ENCODE measurements at regions not wholly inside any gene's neighbourhood (a gene's known extent, or its start where the extent isn't known, plus 50 kb on each side); places are given as distances from the start of the nearest gene placed in this dataset.

DNA sequence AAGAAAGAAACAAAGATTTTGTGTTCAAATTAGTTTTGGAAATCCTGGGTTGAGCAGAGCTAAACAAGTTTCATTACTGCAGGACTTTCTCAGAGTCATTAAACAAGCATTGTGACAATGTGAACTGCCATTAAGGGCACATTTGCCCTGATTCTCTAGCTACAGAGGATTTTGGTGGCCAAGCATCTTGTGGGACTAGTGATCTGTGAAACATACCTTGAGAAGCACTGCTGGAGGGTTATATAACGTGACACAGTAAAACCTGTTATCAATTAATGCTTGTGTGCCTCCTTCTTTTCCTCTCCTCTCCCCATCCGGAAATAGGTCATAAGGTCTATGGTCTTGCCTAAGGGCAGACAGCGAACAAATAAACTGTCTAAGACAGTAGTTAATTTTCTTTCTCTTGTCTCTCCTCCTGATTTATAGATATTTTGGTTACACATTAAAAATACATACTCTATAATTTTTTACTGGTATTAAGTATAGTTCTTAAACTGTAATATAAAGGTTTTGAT lies 167.3 kb upstream of the NANOGP8 start:
- Histone ChIP-seq H2BK5ac (ENCODE audit: low read depth, low read length, poor library complexity, severe bottlenecking) (no peak overlapping the region), H2AK9ac (replicated peaks; ENCODE audit: low read depth, low read length, poor library complexity) (no peak overlapping the region), H4K91ac (ENCODE audit: insufficient read depth, low read depth, low read length) (no peak overlapping the region), H3K4me1 (ENCODE audit: control insufficient read depth, insufficient read depth, low read length) (peaks cover 3% of the 10 kb centered on the region), H3K9me3 (ENCODE audit: control insufficient read depth, insufficient read depth, low read length) (no peaks in the 10 kb centered on the region), H4K8ac (ENCODE audit: low read depth in 2 of 2, low read length in 2 of 2) (no peak overlapping the region), H3K14ac (replicated peaks; ENCODE audit: low read depth, low read length) (no peak overlapping the region), H3K18ac (ENCODE audit: low read depth, low read length) (no peak overlapping the region), H3K56ac (ENCODE audit: extremely low read depth, insufficient read depth, low read length) (no peak overlapping the region), H2BK20ac (ENCODE audit: low read depth, low read length) (no peak overlapping the region), H3K79me1 (ENCODE audit: low read depth in 1 of 2, low read length in 2 of 2) (no peaks in the 10 kb centered on the region), H2AK5ac (ENCODE audit: low read depth, low read length) (no peak overlapping the region), H2BK15ac (ENCODE audit: low read depth, low read length) (no peak overlapping the region), H3K9ac (ENCODE audit: low read depth, low read length) (no peak overlapping the region), H3K9me1 (ENCODE audit: insufficient read depth, low read length) (no peaks in the 10 kb centered on the region), H3K36me3 (ENCODE audit: control insufficient read depth, insufficient read depth, low read length) (no peaks in the 10 kb centered on the region), H4K5ac (ENCODE audit: low read depth, low read length) (no peak overlapping the region), H3K27me3 (ENCODE audit: control insufficient read depth, insufficient read depth, low read length) (no peaks in the 10 kb centered on the region), H3K4me3 (ENCODE audit: insufficient read depth, low read depth, low read length) (no peak overlapping the region), H2AFZ (replicated peaks; ENCODE audit: low read length, poor library complexity) (no peak overlapping the region), H3K4ac (ENCODE audit: low read depth, low read length) (no peak overlapping the region), H4K20me1 (ENCODE audit: insufficient read depth, low read length) (no peaks in the 10 kb centered on the region), H3K23ac (ENCODE audit: low read depth, low read length) (no peak overlapping the region), H3K27ac (ENCODE audit: insufficient read depth, low read length) (no peak overlapping the region), H2BK120ac (ENCODE audit: low read depth, low read length) (no peak overlapping the region), H3K4me2 (ENCODE audit: low read depth, low read length) (no peak overlapping the region)
- no CpG with 5 or more reads among the region's 3 CpGs for WGBS, 2 experiments (ENCODE audit: extremely low coverage in 2 of 2, insufficient read length in 1 of 2)
- in situ Hi-C loops (cut with MboI; ENCODE audit: low sequenced_read_pairs), result no loop called here
- ChIA-PET CTCF (no interaction called here), POLR2A (ENCODE audit: unreplicated experiment) (no interaction called here)
- ATAC-seq (ENCODE audit: low read depth) (no peak), DNase-seq (no peak)
- dilution Hi-C loops (cut with HindIII; ENCODE audit: low sequenced_read_pairs, unreplicated experiment), result no loop called here
- TF ChIP-seq, protein P1, sequence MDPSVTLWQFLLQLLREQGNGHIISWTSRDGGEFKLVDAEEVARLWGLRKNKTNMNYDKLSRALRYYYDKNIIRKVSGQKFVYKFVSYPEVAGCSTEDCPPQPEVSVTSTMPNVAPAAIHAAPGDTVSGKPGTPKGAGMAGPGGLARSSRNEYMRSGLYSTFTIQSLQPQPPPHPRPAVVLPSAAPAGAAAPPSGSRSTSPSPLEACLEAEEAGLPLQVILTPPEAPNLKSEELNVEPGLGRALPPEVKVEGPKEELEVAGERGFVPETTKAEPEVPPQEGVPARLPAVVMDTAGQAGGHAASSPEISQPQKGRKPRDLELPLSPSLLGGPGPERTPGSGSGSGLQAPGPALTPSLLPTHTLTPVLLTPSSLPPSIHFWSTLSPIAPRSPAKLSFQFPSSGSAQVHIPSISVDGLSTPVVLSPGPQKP (IDR thresholded peaks at IDR 0.05; ENCODE audit: borderline replicate concordance, low read depth, low read length), result no peak
- TF ChIP-seq BHLHE40 (IDR thresholded peaks at IDR 0.05; ENCODE audit: low read depth, low read length), result no peak
- TF ChIP-seq MXI1 (IDR thresholded peaks at IDR 0.05; ENCODE audit: borderline replicate concordance, low read depth, low read length), result no peak
- TF ChIP-seq, protein P2, sequence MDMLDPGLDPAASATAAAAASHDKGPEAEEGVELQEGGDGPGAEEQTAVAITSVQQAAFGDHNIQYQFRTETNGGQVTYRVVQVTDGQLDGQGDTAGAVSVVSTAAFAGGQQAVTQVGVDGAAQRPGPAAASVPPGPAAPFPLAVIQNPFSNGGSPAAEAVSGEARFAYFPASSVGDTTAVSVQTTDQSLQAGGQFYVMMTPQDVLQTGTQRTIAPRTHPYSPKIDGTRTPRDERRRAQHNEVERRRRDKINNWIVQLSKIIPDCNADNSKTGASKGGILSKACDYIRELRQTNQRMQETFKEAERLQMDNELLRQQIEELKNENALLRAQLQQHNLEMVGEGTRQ (IDR thresholded peaks at IDR 0.05; ENCODE audit: low read depth, low read length), result no peak
- TF ChIP-seq SMC3 (IDR thresholded peaks at IDR 0.05; ENCODE audit: low read depth, low read length), result no peak
- no peak for TF ChIP-seq RCOR1 (IDR thresholded peaks at IDR 0.05; ENCODE audit: insufficient replicate concordance, low read length)
- no peak for TF ChIP-seq RAD21 (IDR thresholded peaks at IDR 0.05; ENCODE audit: low read length)
- no peak for TF ChIP-seq POLR2A (IDR thresholded peaks at IDR 0.05; ENCODE audit: low read depth, low read length)
- no peak for TF ChIP-seq MAZ (IDR thresholded peaks at IDR 0.05; ENCODE audit: borderline replicate concordance, low read depth, low read length)
- TF ChIP-seq CHD1 (IDR thresholded peaks at IDR 0.05; ENCODE audit: low read depth, low read length), result no peak
- TF ChIP-seq, protein P3, sequence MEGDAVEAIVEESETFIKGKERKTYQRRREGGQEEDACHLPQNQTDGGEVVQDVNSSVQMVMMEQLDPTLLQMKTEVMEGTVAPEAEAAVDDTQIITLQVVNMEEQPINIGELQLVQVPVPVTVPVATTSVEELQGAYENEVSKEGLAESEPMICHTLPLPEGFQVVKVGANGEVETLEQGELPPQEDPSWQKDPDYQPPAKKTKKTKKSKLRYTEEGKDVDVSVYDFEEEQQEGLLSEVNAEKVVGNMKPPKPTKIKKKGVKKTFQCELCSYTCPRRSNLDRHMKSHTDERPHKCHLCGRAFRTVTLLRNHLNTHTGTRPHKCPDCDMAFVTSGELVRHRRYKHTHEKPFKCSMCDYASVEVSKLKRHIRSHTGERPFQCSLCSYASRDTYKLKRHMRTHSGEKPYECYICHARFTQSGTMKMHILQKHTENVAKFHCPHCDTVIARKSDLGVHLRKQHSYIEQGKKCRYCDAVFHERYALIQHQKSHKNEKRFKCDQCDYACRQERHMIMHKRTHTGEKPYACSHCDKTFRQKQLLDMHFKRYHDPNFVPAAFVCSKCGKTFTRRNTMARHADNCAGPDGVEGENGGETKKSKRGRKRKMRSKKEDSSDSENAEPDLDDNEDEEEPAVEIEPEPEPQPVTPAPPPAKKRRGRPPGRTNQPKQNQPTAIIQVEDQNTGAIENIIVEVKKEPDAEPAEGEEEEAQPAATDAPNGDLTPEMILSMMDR (conservative IDR thresholded peaks at IDR 0.05; ENCODE audit: low read depth, low read length), result no peak
- no peak for TF ChIP-seq CEBPB (IDR thresholded peaks at IDR 0.05; ENCODE audit: low read depth, low read length)
- TF ChIP-seq FOS (IDR thresholded peaks at IDR 0.05; ENCODE audit: low read depth, low read length), result no peak
- no peak for TF ChIP-seq MAFK (IDR thresholded peaks at IDR 0.05; ENCODE audit: low read depth, low read length)
- no peak for TF ChIP-seq NFE2L2 (IDR thresholded peaks at IDR 0.05; ENCODE audit: low read depth, low read length)
- TF ChIP-seq RFX5 (IDR thresholded peaks at IDR 0.05; ENCODE audit: low read depth, low read length), result no peak
- no TSS peak for BruUV-seq (replicated peaks)
- intact Hi-C loops (cut with micrococcal nuclease), result no loop called here
